AG10803 (cell line): ENCODE measurements at regions not wholly inside any gene's neighbourhood (a gene's known extent, or its start where the extent isn't known, plus 50 kb on each side); places are given as distances from the start of the nearest gene placed in this dataset.

ENCODE experiments used
- DNase-seq: peaks from one replicate; pipeline ENCODE4 v3.0.0; 2010; ENCODE audit warnings: low read depth
- H3K4me3 ChIP-seq: 2 replicates; pipeline ENCODE4 v1.5.1; 2011; ENCODE audit warnings: mild to moderate bottlenecking, low read length, control low read depth
- TF ChIP-seq, protein P1 (sequence below): conservative IDR thresholded peaks from 2 replicates; pipeline ENCODE4 v1.5.1; 2011; ENCODE audit warnings: mild to moderate bottlenecking, low read length, control low read depth, inconsistent platforms

DNA sequence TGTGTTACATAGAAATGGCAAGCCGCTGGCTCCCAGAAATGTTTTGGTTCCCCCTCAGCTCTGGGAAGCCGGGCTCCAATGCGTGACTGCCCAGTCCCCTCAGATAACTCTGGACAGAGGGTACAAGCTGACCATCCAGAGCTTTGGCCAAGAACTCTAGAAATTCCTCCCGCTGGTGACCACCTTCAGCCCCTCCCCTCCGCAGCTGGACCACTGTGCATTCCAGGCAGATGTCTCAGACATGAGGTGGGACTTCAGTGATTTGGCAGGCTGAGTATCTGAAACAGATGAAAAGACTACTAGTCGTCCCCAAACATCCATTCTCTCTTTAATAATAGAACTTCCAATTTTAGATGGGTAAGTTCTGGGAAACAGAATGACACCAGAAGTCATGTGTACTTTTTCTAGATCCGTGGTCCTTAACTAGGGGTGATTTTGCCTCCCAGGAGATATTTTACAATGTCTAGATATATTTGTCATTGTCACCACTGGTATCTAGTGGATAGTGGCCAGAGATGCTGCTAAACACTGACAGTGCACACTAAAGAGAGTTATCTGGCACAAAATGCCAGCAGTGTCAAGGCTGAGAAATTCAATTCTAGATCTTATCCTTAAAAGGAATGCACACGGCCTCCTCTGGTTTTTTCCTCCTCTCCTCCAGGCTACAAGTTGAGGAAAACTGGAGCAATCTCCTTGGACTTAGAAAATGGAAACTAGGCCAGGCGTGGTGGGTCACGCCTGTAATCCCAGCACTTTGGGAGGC lies 294.3 kb downstream of the SRBD1 start:
- no peak overlapping the region for H3K4me3 ChIP-seq
- TF ChIP-seq, protein P1, sequence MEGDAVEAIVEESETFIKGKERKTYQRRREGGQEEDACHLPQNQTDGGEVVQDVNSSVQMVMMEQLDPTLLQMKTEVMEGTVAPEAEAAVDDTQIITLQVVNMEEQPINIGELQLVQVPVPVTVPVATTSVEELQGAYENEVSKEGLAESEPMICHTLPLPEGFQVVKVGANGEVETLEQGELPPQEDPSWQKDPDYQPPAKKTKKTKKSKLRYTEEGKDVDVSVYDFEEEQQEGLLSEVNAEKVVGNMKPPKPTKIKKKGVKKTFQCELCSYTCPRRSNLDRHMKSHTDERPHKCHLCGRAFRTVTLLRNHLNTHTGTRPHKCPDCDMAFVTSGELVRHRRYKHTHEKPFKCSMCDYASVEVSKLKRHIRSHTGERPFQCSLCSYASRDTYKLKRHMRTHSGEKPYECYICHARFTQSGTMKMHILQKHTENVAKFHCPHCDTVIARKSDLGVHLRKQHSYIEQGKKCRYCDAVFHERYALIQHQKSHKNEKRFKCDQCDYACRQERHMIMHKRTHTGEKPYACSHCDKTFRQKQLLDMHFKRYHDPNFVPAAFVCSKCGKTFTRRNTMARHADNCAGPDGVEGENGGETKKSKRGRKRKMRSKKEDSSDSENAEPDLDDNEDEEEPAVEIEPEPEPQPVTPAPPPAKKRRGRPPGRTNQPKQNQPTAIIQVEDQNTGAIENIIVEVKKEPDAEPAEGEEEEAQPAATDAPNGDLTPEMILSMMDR, result no peak
- DNase-seq, result no peak

- H3K4me3 ChIP-seq, result no peak overlapping the region
- TF ChIP-seq, protein P1, result no peak
- peak; percentile 68 for DNase-seq
These were observed 295.2 kb downstream of the SRBD1 start for GRCh38 chr2:45315861-45316260.

DNA sequence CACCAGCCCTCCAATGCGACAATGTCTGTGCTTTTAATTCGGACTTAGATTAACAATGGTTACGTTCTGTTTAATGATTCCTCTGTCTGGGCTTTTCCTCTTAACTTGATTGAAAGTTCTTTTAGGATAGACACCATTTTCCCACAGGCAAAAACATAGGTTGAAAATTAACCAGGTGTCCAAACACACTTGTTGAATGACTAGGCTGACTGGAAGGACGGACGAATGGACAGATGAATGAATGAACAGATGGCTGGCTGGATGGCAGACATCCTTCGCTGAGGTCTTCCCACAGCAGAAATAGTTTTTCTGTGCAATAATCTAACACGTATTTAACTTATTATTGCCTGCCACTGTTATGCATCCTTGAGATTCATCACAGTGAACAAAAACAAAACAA lies 298.8 kb downstream of the SRBD1 start:
- H3K4me3 ChIP-seq, result no peak overlapping the region
- TF ChIP-seq, protein P1, result no peak
- no peak for DNase-seq

GRCh38 chr2:45311559-45311958 lies 299.5 kb downstream of the SRBD1 start:
- TF ChIP-seq, protein P1, result no peak
- H3K4me3 ChIP-seq, result no peak overlapping the region
- no peak for DNase-seq

DNA sequence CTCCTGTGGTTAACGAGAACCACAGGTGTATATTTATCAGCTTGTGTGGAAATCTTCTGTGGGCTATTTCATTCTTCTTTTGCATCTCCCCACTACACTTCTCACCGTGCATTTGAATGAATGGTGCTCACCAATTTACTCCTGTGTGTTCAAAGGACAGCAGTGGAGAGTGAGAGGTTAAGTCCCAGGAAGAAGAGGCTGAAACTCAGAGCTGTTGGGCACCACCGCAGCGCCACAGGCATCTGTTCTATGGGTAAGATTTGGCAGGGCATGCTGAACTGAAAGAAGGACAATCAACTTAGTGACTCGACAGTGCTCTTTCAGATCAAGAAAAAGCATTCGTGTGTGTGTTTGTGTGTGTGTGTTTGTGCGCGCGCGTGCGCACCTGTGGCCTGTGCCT lies 297.9 kb upstream of the SIX2 start:
- H3K4me3 ChIP-seq, result no peak overlapping the region
- DNase-seq, result no peak
- TF ChIP-seq, protein P1, result no peak

GRCh38 chr2:45305599-45305998 lies 296.3 kb upstream of the SIX2 start:
- H3K4me3 ChIP-seq, result no peak overlapping the region
- TF ChIP-seq, protein P1, result no peak
- DNase-seq, result no peak

DNA sequence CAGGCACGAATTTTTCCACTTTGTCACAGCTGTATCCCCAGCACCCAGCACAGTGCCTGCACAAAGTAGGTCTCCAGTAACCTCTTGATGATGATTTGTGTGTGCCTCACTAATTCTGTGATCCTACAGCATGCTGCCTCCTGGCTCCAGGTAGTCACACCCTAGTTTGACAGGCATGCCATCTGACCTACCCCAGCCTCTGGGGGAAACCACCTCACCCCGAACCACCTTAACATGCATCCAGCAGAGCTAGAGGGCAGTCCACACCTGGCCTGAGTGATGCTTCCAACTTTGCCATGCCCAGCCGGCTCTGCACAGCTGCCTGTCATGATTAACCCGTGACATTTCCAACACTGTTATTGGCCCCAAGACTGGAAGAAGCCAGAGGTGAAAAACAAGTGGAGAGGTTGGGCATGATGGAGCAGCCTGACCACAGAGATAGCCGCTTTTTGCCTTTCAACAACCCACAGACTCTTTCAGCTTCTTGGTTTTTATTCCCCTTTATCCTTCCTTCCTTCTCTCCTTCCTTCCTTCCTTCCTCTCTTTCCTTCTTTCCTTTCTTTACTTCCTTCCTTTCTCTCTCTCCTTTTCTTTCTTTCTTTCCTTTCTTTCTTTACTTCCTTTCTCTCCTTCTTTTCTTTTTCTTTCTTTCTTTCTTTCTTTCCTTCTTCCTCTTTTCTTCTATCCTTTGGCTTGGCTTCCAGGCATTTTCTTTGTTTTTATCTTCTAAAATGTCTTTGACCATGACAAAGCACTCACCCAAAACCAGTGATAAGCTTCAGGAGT lies 294.4 kb upstream of the SIX2 start:
- TF ChIP-seq, protein P1, result no peak
- DNase-seq, result no peak
- no peak overlapping the region for H3K4me3 ChIP-seq
